NT2/D1 (cell line): ENCODE measurements at regions not wholly inside any gene's neighbourhood (a gene's known extent, or its start where the extent isn't known, plus 50 kb on each side); places are given as distances from the start of the nearest gene placed in this dataset.

ENCODE experiments used
- DNase-seq: peaks from one replicate; pipeline ENCODE4 v3.0.0-alpha.2; 2011; ENCODE audit warnings: low read depth, low spot score
- H3K27me3 ChIP-seq: 2 replicates; pipeline ENCODE4 v1.6.0; 2011; ENCODE audit warnings: mild to moderate bottlenecking; ENCODE audit not compliant: insufficient read length, insufficient read depth
- H3K36me3 ChIP-seq: 2 replicates; pipeline ENCODE4 v1.6.1; 2011; ENCODE audit warnings: mild to moderate bottlenecking, low read length, mixed read lengths; ENCODE audit not compliant: insufficient read depth, insufficient read length
- H3K4me1 ChIP-seq: 2 replicates; pipeline ENCODE4 v1.5.1; 2011; ENCODE audit not compliant: insufficient read depth, insufficient read length
- H3K4me3 ChIP-seq: 2 replicates; pipeline ENCODE4 v1.5.1; 2011; ENCODE audit warnings: low read depth; ENCODE audit not compliant: insufficient read length
- H3K9ac ChIP-seq: 2 replicates; pipeline ENCODE4 v1.6.0; 2011; ENCODE audit warnings: low read depth; ENCODE audit not compliant: insufficient read length
- H3K9me3 ChIP-seq: 2 replicates; pipeline ENCODE4 v1.5.1; 2011; ENCODE audit warnings: mild to moderate bottlenecking, low read length; ENCODE audit not compliant: insufficient read depth
- SUZ12 ChIP-seq: IDR thresholded peaks from 2 replicates; pipeline ENCODE4 v1.6.1; 2011; ENCODE audit not compliant: insufficient read length, insufficient read depth; ENCODE audit errors: extremely low read depth
- YY1 ChIP-seq: IDR thresholded peaks from 2 replicates; pipeline ENCODE4 v1.6.1; 2011; ENCODE audit not compliant: insufficient read length, insufficient read depth
- ZNF274 ChIP-seq: IDR thresholded peaks from 2 replicates; pipeline ENCODE4 v1.6.1; 2011; ENCODE audit warnings: mild to moderate bottlenecking, low read depth, low read length

- Histone ChIP-seq H3K9me3 (peaks cover 15% of the 10 kb centered on the region; the same call in 1 of the 2 replicates), H3K9ac (no peak overlapping the region), H3K27me3 (no peaks in the 10 kb centered on the region), H3K36me3 (no peaks in the 10 kb centered on the region), H3K4me1 (peaks cover 3% of the 10 kb centered on the region), H3K4me3 (no peak overlapping the region)
- TF ChIP-seq ZNF274 (no peak), YY1 (no peak), SUZ12 (no peak)
- DNase-seq = no peak
Measured at GRCh38 chr17:83196973-83197880, 117.8 kb downstream of the METRNL start.

DNA sequence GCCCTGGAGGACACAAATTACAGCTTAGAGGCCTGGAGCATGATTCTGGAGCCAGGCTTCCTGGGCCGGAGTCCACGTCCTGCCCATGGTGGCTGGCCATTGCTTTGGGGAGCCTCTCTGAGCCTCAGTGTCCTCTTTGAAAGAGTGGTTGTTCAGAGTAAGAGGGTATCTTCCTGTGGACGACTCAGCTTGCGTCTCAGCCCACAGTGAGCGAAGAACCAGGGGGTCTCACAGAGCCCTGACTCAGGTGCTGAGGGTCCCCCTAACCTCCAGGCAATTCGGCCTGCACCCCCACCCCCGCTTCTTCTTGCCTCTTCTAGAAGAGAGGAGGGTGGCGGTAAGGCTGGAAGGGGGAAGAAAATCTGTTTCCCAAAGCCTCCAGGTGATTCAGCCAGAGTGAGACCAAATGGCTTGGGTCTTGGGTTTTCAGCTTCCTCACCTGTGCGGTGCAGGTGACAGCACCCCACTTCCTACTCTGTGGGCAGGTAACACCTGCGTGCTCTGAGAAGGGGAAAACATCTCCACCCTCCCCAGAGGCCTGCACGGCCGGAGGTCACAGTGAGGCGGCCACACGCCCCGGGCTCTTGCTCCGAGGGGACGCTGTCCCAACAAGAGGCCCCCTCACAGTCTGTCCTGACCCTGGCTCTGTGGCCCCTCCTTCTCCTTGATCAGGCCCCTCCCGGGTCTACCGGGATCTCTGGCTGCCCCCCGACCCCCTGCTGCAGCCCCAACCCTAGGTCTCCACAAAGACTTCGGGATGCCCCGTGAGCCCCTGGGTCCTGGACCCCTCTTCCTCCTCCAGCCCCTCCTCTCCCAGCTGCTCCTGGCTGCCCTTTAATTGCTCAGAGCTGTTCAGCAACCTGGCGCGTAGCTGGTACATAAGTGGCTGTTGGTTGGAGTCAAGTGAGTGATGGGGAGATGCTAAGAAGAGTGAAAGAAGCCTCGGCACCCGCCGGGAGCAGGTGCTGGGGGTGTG, 119.2 kb downstream of the METRNL start:
- H3K4me1 ChIP-seq = peaks cover 2% of the 10 kb centered on the region

GRCh38 chr17:83199500-83200201, 120.2 kb downstream of the METRNL start:
- Histone ChIP-seq H3K4me1 (no peaks in the 10 kb centered on the region), H3K36me3 (no peaks in the 10 kb centered on the region), H3K9me3 (peaks cover 24% of the 10 kb centered on the region), H3K4me3 (no peak overlapping the region), H3K9ac (no peak overlapping the region), H3K27me3 (no peaks in the 10 kb centered on the region)
- TF ChIP-seq YY1 (no peak), SUZ12 (no peak), ZNF274 (no peak)
- DNase-seq = no peak

More for the DNA sequence above, 119.2 kb downstream of the METRNL start:
- Histone ChIP-seq H3K9me3 (peaks cover 24% of the 10 kb centered on the region; the same call in 1 of the 2 replicates), H3K36me3 (no peaks in the 10 kb centered on the region), H3K4me3 (no peak overlapping the region), H3K27me3 (no peaks in the 10 kb centered on the region), H3K9ac (no peak overlapping the region)
- TF ChIP-seq ZNF274 = no peak
- no peak for TF ChIP-seq YY1
- TF ChIP-seq SUZ12 = no peak
- DNase-seq = no peak

- Histone ChIP-seq H3K9ac (no peak overlapping the region), H3K36me3 (no peaks in the 10 kb centered on the region), H3K27me3 (no peaks in the 10 kb centered on the region), H3K9me3 (peaks cover 27% of the 10 kb centered on the region), H3K4me3 (no peak overlapping the region), H3K4me1 (no peaks in the 10 kb centered on the region)
- no peak for DNase-seq
- no peak for TF ChIP-seq SUZ12
- no peak for TF ChIP-seq YY1
- TF ChIP-seq ZNF274 = no peak
Measured at GRCh38 chr17:83200231-83200699, 120.9 kb downstream of the METRNL start.

DNA sequence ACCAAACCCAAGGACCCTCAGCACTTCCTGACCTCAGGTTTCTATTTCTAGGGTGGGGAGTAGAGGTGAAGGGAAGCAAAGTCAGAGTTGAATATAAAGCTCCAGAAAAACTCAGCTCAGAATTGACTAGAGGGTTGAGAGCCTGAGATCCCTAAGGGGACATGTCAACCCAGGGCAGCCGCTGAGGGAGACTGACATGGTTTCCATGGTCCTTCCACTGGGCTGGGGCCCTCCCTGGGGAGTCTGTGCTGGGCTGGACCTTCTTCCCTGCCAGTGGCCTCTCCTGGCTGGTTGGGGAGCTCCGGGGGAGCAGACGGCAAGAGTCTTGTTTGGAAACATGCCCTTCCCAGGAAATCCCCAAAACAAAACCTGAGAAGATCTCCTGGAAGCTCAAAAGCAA, 121.3 kb downstream of the METRNL start:
- H3K9me3 ChIP-seq = peaks cover 29% of the 10 kb centered on the region
- no peak overlapping the region for H3K9ac ChIP-seq
- H3K27me3 ChIP-seq = no peaks in the 10 kb centered on the region
- TF ChIP-seq YY1 (no peak), SUZ12 (no peak), ZNF274 (no peak)
- no peak for DNase-seq
- no peaks in the 10 kb centered on the region for H3K4me1 ChIP-seq
- no peaks in the 10 kb centered on the region for H3K36me3 ChIP-seq
- H3K4me3 ChIP-seq = no peak overlapping the region

- no peak for DNase-seq
- H3K9ac ChIP-seq = no peak overlapping the region
- H3K9me3 ChIP-seq = peaks cover 35% of the 10 kb centered on the region
- H3K36me3 ChIP-seq = no peaks in the 10 kb centered on the region
- H3K4me1 ChIP-seq = no peaks in the 10 kb centered on the region
- H3K27me3 ChIP-seq = no peaks in the 10 kb centered on the region
- no peak for TF ChIP-seq ZNF274
- no peak for TF ChIP-seq YY1
- no peak for TF ChIP-seq SUZ12
- H3K4me3 ChIP-seq = no peak overlapping the region
Measured at GRCh38 chr17:83201206-83202001, 122.0 kb downstream of the METRNL start.
